ENCODE measurements at regions not wholly inside any gene's neighbourhood (a gene's known extent, or its start where the extent isn't known, plus 50 kb on each side); places are given as distances from the start of the nearest gene placed in this dataset.

- in situ Hi-C loops (cut with MboI; ENCODE audit: low sequenced_read_pairs) (no loop called here), dilution Hi-C loops (cut with HindIII; ENCODE audit: low sequenced_read_pairs, unreplicated experiment) (no loop called here), intact Hi-C loops (cut with micrococcal nuclease) (no loop called here)
- no peak overlapping the region for H3K4me2 ChIP-seq (ENCODE audit: low read depth, low read length)
- H4K91ac ChIP-seq (ENCODE audit: insufficient read depth, low read depth, low read length): no peak overlapping the region
- no peak for TF ChIP-seq MAZ (IDR thresholded peaks at IDR 0.05; ENCODE audit: borderline replicate concordance, low read depth, low read length)
- TF ChIP-seq MAFK (IDR thresholded peaks at IDR 0.05; ENCODE audit: low read depth, low read length): no peak
- no peak for TF ChIP-seq RAD21 (IDR thresholded peaks at IDR 0.05; ENCODE audit: low read length)
- TF ChIP-seq BHLHE40 (IDR thresholded peaks at IDR 0.05; ENCODE audit: low read depth, low read length): no peak
- no peak overlapping the region for H3K18ac ChIP-seq (ENCODE audit: low read depth, low read length)
- H3K23ac ChIP-seq (ENCODE audit: low read depth, low read length): no peak overlapping the region
- H3K9me3 ChIP-seq (ENCODE audit: control insufficient read depth, insufficient read depth, low read length): no peaks in the 10 kb centered on the region
- WGBS, 2 experiments (ENCODE audit: extremely low coverage in 2 of 2, insufficient read length in 1 of 2): no CpG with 5 or more reads among the region's 1 CpG
- peak; percentile 9 for DNase-seq
- no peak overlapping the region for H2BK5ac ChIP-seq (ENCODE audit: low read depth, low read length, poor library complexity, severe bottlenecking)
- H3K14ac ChIP-seq (replicated peaks; ENCODE audit: low read depth, low read length): no peak overlapping the region
- BruUV-seq (replicated peaks): no TSS peak
- no peak overlapping the region for H3K9ac ChIP-seq (ENCODE audit: low read depth, low read length)
- H2AK9ac ChIP-seq (replicated peaks; ENCODE audit: low read depth, low read length, poor library complexity): no peak overlapping the region
- POLR2A ChIA-PET (ENCODE audit: unreplicated experiment): no interaction called here
- no peak overlapping the region for H2BK120ac ChIP-seq (ENCODE audit: low read depth, low read length)
- no peaks in the 10 kb centered on the region for H3K27me3 ChIP-seq (ENCODE audit: control insufficient read depth, insufficient read depth, low read length)
- H3K4me3 ChIP-seq (ENCODE audit: insufficient read depth, low read depth, low read length): no peak overlapping the region
- no peak overlapping the region for H2AFZ ChIP-seq (replicated peaks; ENCODE audit: low read length, poor library complexity)
- no peak overlapping the region for H3K56ac ChIP-seq (ENCODE audit: extremely low read depth, insufficient read depth, low read length)
- H4K20me1 ChIP-seq (ENCODE audit: insufficient read depth, low read length): no peaks in the 10 kb centered on the region
- no peaks in the 10 kb centered on the region for H3K79me1 ChIP-seq (ENCODE audit: low read depth in 1 of 2, low read length in 2 of 2)
- ATAC-seq (ENCODE audit: low read depth): peak; percentile 49; the same call in 1 of the 2 replicates
- peaks cover 2% of the 10 kb centered on the region; the same call in 1 of the 2 replicates for H3K4me1 ChIP-seq (ENCODE audit: control insufficient read depth, insufficient read depth, low read length)
- H4K8ac ChIP-seq (ENCODE audit: low read depth in 2 of 2, low read length in 2 of 2): no peak overlapping the region
- no peaks in the 10 kb centered on the region for H3K9me1 ChIP-seq (ENCODE audit: insufficient read depth, low read length)
- H3K36me3 ChIP-seq (ENCODE audit: control insufficient read depth, insufficient read depth, low read length): no peaks in the 10 kb centered on the region
- H2BK15ac ChIP-seq (ENCODE audit: low read depth, low read length): no peak overlapping the region
- H2AK5ac ChIP-seq (ENCODE audit: low read depth, low read length): no peak overlapping the region
- H3K27ac ChIP-seq (ENCODE audit: insufficient read depth, low read length): no peak overlapping the region
- no peak overlapping the region for H2BK20ac ChIP-seq (ENCODE audit: low read depth, low read length)
- H3K4ac ChIP-seq (ENCODE audit: low read depth, low read length): no peak overlapping the region
- no peak overlapping the region for H4K5ac ChIP-seq (ENCODE audit: low read depth, low read length)
- CTCF ChIA-PET: interaction anchor here (1.0 to 1.1 kb wide), 2 partner anchors 11 to 184 kb away, joined by 3 to 5 read pairs; no protein-coding TSS in a partner anchor
These were observed 852.0 kb downstream of the PCDH18 start for GRCh38 chr4:136680271-136680670.

Data from IMR-90 (cell line).